ENCODE measurements at regions not wholly inside any gene's neighbourhood (a gene's known extent, or its start where the extent isn't known, plus 50 kb on each side); places are given as distances from the start of the nearest gene placed in this dataset.

DNA sequence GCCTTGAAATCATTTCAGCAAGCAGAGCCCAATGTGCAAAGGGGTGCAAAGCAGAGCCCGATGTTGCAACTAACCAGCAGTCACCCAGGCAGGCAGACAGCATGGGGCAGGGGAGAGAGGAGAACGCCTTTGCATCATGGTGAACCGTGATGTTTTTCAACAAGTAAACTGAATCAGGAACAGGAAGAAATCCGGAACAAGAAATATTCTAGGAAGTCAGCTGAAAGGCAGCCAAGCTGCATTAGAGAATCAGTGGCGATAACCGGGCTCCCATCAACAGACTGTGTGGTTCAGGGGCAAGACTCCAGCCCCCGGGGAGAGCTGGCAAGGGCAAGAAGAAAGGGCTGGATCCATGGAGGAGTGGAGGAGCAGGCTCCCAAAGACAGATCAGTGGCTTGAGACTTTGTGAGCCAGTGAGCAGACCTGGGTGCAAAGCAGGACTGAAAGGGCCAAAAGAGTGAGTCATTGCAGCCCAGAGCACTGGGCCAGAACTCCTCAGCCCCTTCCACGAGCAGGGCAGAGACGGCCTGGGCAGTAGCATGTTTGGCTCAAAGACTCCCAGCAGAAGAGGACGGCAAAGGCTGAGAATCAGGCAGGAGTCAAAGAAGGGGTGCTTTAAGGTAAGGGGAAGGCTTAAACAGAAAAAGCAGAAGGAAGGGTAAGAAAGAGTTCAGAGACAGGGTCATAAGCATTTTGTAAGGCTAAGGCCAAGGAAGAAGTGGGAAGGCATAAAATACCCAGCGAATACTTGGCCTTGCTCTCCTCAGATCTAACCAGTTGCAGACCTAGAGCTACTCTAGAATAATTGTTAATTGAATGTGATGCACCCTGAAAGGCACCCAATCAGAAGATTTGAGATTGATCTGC, 155.0 kb downstream of the SETD4 start:
- no peak for FAIRE-seq
- DNase-seq (ENCODE audit: insufficient read length, low spot score), result no peak

- no peak for DNase-seq (ENCODE audit: insufficient read length, low spot score)
- no peak for FAIRE-seq
Measured at GRCh38 chr21:35900539-35900938, 159.8 kb downstream of the SETD4 start.

- FAIRE-seq (no peak), DNase-seq (ENCODE audit: insufficient read length, low spot score) (no peak)
Measured at GRCh38 chr21:35896060-35896459, 164.3 kb downstream of the SETD4 start.

DNA sequence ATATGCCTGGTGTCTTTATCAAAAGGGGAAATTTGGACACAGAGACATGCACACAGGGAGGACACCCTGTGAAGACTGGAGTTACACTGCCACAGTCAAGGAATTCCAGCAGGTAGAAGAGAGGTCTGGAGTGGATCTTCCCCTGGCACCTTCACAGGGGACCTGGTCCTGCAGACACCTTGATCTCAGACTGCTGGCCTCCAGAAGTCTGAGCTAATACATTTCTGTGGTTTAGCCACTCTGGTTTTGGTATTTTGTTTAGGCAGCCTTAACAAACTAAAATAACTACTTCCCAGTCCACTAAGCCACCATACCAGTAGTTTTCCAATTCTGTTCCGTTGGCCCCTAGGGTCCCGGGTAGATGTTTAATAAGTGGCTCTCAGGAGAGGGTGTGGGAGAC, 164.7 kb downstream of the SETD4 start:
- DNase-seq (ENCODE audit: insufficient read length, low spot score) (no peak), FAIRE-seq (no peak)

DNA sequence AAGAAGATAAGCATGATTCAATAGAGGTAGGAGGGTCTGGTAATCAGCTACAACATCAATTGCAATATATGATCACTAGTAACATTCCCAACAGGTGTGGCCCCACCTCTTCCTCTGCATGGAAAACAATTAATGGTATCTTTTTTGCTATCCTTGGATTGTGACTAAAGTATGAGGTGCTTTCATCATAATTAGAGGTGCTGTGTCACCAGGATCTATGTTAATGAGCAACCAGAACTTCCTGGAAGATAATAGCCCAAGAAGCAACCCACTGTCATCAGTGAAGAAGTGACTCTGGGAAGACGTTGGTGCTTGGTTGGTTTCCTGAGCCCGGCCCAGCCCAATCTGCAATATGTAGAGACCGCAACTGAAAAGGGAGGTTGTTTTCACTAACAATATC, 167.2 kb downstream of the SETD4 start:
- FAIRE-seq, result no peak
- no peak for DNase-seq (ENCODE audit: insufficient read length, low spot score)

DNA sequence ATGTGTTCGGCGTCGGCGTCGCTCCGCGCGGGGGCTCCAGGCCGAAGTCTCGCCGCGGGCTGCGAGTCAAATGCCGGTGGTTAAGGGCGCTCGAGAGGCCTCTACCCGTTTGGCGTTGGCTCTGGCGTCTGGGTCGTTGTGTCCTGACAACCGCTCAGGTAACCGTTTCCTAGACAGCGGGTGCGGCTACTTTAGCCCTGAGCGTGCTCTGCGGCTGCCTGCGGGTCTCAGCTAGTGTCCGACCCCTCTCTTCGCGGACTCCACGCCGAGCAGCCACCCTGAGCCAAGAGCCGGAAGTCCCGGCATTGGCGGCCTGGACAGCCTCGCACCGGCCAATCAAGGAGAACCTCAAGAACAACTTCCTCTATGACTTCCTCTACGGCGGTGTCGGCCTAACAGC, 173.4 kb downstream of the SETD4 start:
- no peak for FAIRE-seq
- DNase-seq (ENCODE audit: insufficient read length, low spot score), result no peak

GRCh38 chr21:35885942-35886541, 174.3 kb downstream of the SETD4 start:
- no peak for DNase-seq (ENCODE audit: insufficient read length, low spot score)
- no peak for FAIRE-seq

- FAIRE-seq, result no peak
- no peak for DNase-seq (ENCODE audit: insufficient read length, low spot score)
Measured at GRCh38 chr21:35882791-35883240, 177.5 kb downstream of the SETD4 start.

DNA sequence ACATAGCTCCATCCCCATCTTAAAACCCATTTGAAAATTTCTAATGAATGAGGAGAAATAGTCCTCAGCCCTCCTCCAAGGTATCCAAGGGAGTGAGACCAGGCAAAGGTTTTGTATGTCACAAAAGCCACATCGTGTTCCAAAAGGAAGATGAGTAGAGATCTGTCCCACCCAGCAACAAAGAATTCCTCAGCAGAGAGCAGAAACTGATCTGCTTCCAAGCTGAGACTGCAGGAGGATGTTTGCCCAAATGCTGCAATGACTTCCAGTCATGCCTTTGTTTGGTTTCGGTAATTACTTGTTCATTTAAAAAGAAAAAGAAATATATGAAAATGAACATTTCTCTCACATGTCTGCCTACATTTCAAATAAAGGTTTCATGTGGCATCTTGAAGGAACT, 186.9 kb downstream of the SETD4 start:
- FAIRE-seq (no peak), DNase-seq (ENCODE audit: insufficient read length, low spot score) (no peak)

DNA sequence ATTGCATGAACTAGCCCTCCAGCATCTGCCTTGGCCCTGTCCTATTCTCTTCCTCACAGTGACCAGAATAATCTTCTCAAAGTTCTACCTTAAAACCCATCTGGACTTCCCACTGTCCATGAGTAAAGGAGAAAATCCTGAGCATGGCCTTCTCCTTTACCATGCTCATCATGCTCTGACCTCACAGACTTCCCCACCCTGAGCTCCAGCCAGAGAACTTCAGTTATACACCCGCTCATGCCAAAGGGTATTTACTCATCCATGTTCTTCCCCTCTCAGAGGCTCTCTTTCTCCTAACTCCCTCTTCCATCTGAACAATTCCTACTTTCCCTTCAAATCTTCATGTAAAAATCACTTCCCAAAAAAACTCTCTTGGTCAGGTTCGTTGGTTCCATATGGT, 188.4 kb downstream of the SETD4 start:
- DNase-seq (ENCODE audit: insufficient read length, low spot score) (no peak), FAIRE-seq (no peak)

GRCh38 chr21:35868869-35869223, 191.5 kb downstream of the SETD4 start:
- DNase-seq (ENCODE audit: insufficient read length, low spot score) (no peak), FAIRE-seq (no peak)

- FAIRE-seq, result no peak
- DNase-seq (ENCODE audit: insufficient read length, low spot score), result no peak
Measured at GRCh38 chr21:35868005-35868868, 192.1 kb downstream of the SETD4 start.

DNA sequence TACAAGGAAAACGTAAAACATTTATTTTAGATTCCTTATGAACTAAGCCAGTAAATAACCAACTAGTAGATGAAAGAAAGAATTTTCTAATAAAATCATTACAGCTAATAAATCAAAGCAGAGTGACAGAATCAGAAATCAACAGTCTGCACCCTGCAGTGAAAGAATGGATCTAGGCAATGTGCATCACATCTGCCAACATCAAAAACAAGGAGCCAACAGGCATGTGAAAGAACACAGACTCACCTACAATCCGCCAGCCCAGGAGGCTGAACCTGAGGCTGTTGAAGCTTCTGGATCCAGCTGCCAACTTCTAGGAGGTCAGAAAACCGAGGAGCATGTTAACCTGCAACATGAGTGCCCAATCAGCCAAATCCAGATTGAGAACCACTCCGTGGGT, 196.3 kb downstream of the SETD4 start:
- FAIRE-seq, result no peak

DNA sequence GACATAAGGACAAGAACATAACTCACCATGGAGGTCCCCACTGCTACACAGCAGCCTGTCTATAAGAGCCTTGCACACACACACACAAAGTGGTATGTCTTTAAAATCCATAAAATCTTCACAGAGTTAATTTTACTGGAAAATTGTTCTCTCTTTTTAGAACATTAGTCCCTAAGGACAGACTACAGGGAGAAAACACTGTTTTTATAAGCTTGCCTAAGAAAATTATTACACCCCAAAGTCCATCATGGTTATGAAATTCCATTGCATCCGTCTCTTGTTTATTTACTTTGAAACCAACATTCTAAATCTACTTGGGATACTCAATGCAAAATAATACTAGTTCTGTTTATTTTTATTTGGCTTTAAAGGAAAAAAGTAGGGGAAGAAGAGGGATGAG, 197.4 kb downstream of the SETD4 start:
- DNase-seq (ENCODE audit: insufficient read length, low spot score) (no peak), FAIRE-seq (no peak)

More for the DNA sequence above, 196.3 kb downstream of the SETD4 start:
- no peak for DNase-seq (ENCODE audit: insufficient read length, low spot score)

DNA sequence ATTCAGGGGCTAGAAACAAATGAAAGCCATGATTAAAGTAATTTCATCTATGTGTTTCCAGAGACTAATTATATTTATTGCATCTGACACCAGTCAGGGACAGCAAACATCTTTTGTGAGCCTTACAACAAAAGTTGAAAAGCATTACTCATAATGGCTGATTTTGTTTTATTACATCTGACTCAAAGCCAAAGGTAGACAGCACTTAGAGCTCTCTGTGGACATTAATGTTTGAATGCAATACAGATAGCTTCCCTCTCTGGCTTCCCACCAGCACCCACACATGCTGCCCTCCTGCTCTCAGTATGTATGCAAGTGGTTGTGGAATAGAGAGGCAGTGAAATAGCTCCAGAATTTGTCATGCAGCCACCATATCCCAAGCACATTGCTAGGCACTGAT, 198.7 kb downstream of the SETD4 start:
- FAIRE-seq (no peak), DNase-seq (ENCODE audit: insufficient read length, low spot score) (no peak)

DNA sequence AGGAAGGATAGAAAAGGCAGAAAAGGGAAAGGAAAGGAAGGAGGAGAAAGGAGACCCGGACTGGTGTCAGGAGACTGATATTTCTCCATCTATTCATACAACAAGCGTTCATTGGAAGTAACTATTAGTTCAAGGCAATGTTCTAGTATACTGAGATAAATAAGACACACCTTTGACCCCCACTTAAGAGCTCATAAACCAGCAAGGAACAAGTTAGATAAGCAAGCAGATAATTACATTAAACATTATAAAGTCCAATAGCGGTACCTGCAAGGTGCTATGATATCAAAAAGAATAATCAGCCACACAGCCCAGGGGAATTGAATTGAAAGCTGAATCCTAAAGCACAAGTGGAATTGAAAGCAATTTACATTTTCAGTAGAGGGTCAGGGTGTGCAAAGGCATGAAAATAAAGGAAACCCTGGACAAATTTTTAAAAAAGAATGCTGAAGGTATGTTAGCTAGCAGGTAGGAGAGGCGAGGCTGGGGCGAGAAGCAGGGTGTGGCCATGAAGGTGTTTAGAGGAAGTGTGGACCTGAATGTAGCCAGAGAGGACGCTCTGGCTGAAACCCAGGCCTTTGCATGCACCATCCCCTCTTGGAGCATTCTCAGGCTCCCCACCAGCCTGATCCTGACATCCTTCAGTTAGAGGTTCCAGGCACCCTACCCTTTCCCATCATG, 200.0 kb downstream of the SETD4 start:
- FAIRE-seq (no peak), DNase-seq (ENCODE audit: insufficient read length, low spot score) (no peak)

DNA sequence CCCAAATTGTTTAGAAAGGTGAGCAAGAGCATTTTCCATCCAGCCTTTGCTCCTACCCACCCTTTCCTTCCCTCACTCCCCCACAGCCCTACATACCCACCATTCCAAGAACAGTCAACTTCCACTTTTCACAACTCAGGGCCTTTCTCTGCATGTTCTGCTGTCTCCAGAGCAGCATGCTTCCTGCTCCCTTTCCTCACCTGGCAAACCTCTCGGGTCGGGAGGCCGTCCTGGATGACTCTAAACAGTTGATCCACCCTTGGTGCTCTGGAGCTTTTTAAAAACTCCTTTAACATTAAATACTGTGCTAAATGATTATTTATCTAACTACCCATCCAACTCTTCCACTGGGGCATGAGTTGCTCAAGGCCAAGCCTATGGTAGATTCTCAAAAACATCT, 200.6 kb downstream of the SETD4 start:
- no peak for FAIRE-seq
- no peak for DNase-seq (ENCODE audit: insufficient read length, low spot score)

- DNase-seq (ENCODE audit: insufficient read length, low spot score), result no peak
- FAIRE-seq, result no peak
Measured at GRCh38 chr21:35857095-35857494, 203.2 kb downstream of the SETD4 start.

DNA sequence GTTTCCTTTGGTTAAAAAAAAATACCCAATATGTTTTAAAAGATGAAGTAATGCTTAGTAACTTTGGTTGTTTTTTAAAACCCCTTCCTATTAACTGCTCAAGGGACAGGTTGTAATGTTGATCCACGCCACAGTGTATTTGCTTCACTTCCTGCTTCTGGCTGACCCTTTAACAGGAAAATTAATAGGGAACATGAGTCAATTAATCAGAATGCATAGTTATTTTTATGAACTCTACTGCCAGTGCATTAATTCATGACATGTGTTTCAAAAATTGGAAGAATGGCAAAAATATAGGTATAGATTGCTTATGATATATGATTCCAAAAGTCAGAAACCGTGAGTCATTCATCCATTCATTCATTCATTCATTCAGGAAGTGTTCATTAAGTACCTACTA, 204.8 kb downstream of the SETD4 start:
- no peak for DNase-seq (ENCODE audit: insufficient read length, low spot score)
- no peak for FAIRE-seq

- no peak for DNase-seq (ENCODE audit: insufficient read length, low spot score)
- FAIRE-seq, result no peak
Measured at GRCh38 chr21:35854281-35854680, 206.0 kb downstream of the SETD4 start.

Data from GM19239 (cell line).